Astrocyte (in vitro differentiated cells and primary cell): ENCODE measurements at regions not wholly inside any gene's neighbourhood (a gene's known extent, or its start where the extent isn't known, plus 50 kb on each side); places are given as distances from the start of the nearest gene placed in this dataset.

Experiments used
- DNase-seq: peaks from one replicate; pipeline ENCODE4 v3.0.0-alpha.2; 2010; ENCODE audit warnings: low read depth
- FAIRE-seq: peaks from 2 replicates; lab custom pipeline; 2011; peaks lifted over from hg19 to GRCh38; lab: Jason Lieb, UNC
- H2AFZ ChIP-seq: 2 replicates; pipeline ENCODE4 v1.6.0; 2012; ENCODE audit warnings: low read depth, low read length, inconsistent platforms
- H3K27ac ChIP-seq: 2 replicates; pipeline ENCODE4 v1.5.1; 2011; ENCODE audit warnings: low read depth, low read length, inconsistent platforms
- H3K27me3 ChIP-seq: 2 replicates; pipeline ENCODE4 v1.6.0; 2011; ENCODE audit warnings: low read length, inconsistent platforms; ENCODE audit not compliant: insufficient read depth
- H3K36me3 ChIP-seq: 2 replicates; pipeline ENCODE4 v1.5.1; 2011; ENCODE audit warnings: low read length, inconsistent platforms; ENCODE audit not compliant: insufficient read depth
- H3K4me1 ChIP-seq: 2 replicates; pipeline ENCODE4 v1.5.1; 2011; ENCODE audit warnings: low read length, inconsistent platforms; ENCODE audit not compliant: insufficient read depth
- H3K4me2 ChIP-seq: 2 replicates; pipeline ENCODE4 v1.6.0; 2012; ENCODE audit warnings: low read length, inconsistent platforms
- H3K4me3 ChIP-seq: 2 replicates; pipeline ENCODE4 v1.5.1; 2011; ENCODE audit warnings: low read depth, mild to moderate bottlenecking, low read length, inconsistent platforms; ENCODE audit not compliant: insufficient read depth
- H3K79me2 ChIP-seq: 2 replicates; pipeline ENCODE4 v1.6.0; 2012; ENCODE audit warnings: mild to moderate bottlenecking, low read length, inconsistent platforms; ENCODE audit not compliant: insufficient read depth
- H3K9ac ChIP-seq: 2 replicates; pipeline ENCODE4 v1.6.0; 2012; ENCODE audit warnings: mild to moderate bottlenecking, low read length, inconsistent platforms
- H3K9me3 ChIP-seq: 2 replicates; pipeline ENCODE4 v1.5.1; 2012; ENCODE audit warnings: low read depth, mild to moderate bottlenecking, low read length, inconsistent platforms; ENCODE audit not compliant: insufficient read depth
- H4K20me1 ChIP-seq: 2 replicates; pipeline ENCODE4 v1.6.0; 2012; ENCODE audit warnings: low read length, inconsistent platforms; ENCODE audit not compliant: insufficient read depth
- H3K27ac Mint-ChIP-seq: one replicate; pipeline ENCODE4 v1.8.0; 2021; ENCODE audit warnings: mild to moderate bottlenecking, mixed read lengths; ENCODE audit not compliant: unreplicated experiment
- H3K27me3 Mint-ChIP-seq: one replicate; pipeline ENCODE4 v1.8.0; 2021; ENCODE audit warnings: low read depth, mixed read lengths; ENCODE audit not compliant: unreplicated experiment
- H3K36me3 Mint-ChIP-seq: one replicate; pipeline ENCODE4 v1.8.0; 2021; ENCODE audit warnings: low read depth, mixed read lengths; ENCODE audit not compliant: unreplicated experiment
- H3K4me1 Mint-ChIP-seq: one replicate; pipeline ENCODE4 v1.8.0; 2021; ENCODE audit warnings: low read depth, mixed read lengths; ENCODE audit not compliant: unreplicated experiment
- H3K4me3 Mint-ChIP-seq: one replicate; pipeline ENCODE4 v1.8.0; 2021; ENCODE audit warnings: mild to moderate bottlenecking, moderate library complexity, mixed read lengths; ENCODE audit not compliant: unreplicated experiment
- H3K9me3 Mint-ChIP-seq: one replicate; pipeline ENCODE4 v1.8.0; 2021; ENCODE audit warnings: mild to moderate bottlenecking, mixed read lengths; ENCODE audit not compliant: unreplicated experiment
- CTCF ChIP-seq: IDR thresholded peaks from 2 replicates; pipeline ENCODE4 v1.5.1; 2011; ENCODE audit warnings: low read depth, mild to moderate bottlenecking, inconsistent platforms, low read length, moderate library complexity; ENCODE audit not compliant: insufficient read depth
- EZH2 ChIP-seq: IDR thresholded peaks from 2 replicates; pipeline ENCODE4 v1.6.1; 2012; ENCODE audit warnings: mild to moderate bottlenecking, low read length, inconsistent platforms; ENCODE audit not compliant: insufficient read depth

- Histone ChIP-seq H3K9me3 (no peaks in the 10 kb centered on the region), H3K79me2 (no peaks in the 10 kb centered on the region), H3K4me2 (no peak overlapping the region), H3K4me3 (no peak overlapping the region), H4K20me1 (no peaks in the 10 kb centered on the region), H3K27ac (no peak overlapping the region), H2AFZ (no peak overlapping the region), H3K4me1 (peaks cover 4% of the 10 kb centered on the region), H3K36me3 (no peaks in the 10 kb centered on the region), H3K27me3 (no peaks in the 10 kb centered on the region), H3K9ac (no peak overlapping the region)
- TF ChIP-seq CTCF: no peak
- no peak for TF ChIP-seq EZH2
- DNase-seq (no peak), FAIRE-seq (no peak)
- Mint-ChIP-seq H3K27ac (no peak overlapping the region), H3K9me3 (peaks cover 6% of the 10 kb centered on the region), H3K27me3 (no peaks in the 10 kb centered on the region), H3K4me3 (no peak overlapping the region), H3K4me1 (peaks cover 12% of the 10 kb centered on the region), H3K36me3 (peaks cover 5% of the 10 kb centered on the region)
Observed at GRCh38 chr7:110529175-110529574, 561.8 kb upstream of the LRRN3 start.

- no peak overlapping the region for H3K4me2 ChIP-seq
- H3K9ac ChIP-seq: no peak overlapping the region
- no peaks in the 10 kb centered on the region for H3K79me2 ChIP-seq
- FAIRE-seq (no peak), DNase-seq (peak; percentile 37)
- Mint-ChIP-seq H3K9me3 (peaks cover 6% of the 10 kb centered on the region), H3K27me3 (no peaks in the 10 kb centered on the region), H3K27ac (peak overlapping the region; percentile 64), H3K4me1 (peaks cover 20% of the 10 kb centered on the region), H3K4me3 (no peak overlapping the region), H3K36me3 (peaks cover 2% of the 10 kb centered on the region)
- H4K20me1 ChIP-seq: no peaks in the 10 kb centered on the region
- H3K9me3 ChIP-seq: no peaks in the 10 kb centered on the region
- no peaks in the 10 kb centered on the region for H3K27me3 ChIP-seq
- H2AFZ ChIP-seq: peak overlapping the region; percentile 10
- H3K27ac ChIP-seq: peak overlapping the region; percentile 4
- TF ChIP-seq CTCF: no peak
- no peak for TF ChIP-seq EZH2
- no peaks in the 10 kb centered on the region for H3K36me3 ChIP-seq
- H3K4me1 ChIP-seq: peaks cover 4% of the 10 kb centered on the region
- no peak overlapping the region for H3K4me3 ChIP-seq
Observed at GRCh38 chr7:110531186-110531585, 559.7 kb upstream of the LRRN3 start.

GRCh38 chr7:110534241-110534931 is 556.5 kb upstream of the LRRN3 start:
- peaks cover 20% of the 10 kb centered on the region for H3K4me1 Mint-ChIP-seq
- peak overlapping the region; percentile 14 for H3K4me3 Mint-ChIP-seq
- H3K36me3 ChIP-seq: no peaks in the 10 kb centered on the region
- H3K36me3 Mint-ChIP-seq: peaks cover 2% of the 10 kb centered on the region
- FAIRE-seq (no peak), DNase-seq (peak; percentile 27)
- H3K4me3 ChIP-seq: no peak overlapping the region
- no peaks in the 10 kb centered on the region for H4K20me1 ChIP-seq
- H2AFZ ChIP-seq: no peak overlapping the region
- TF ChIP-seq EZH2 (no peak), CTCF (no peak)
- H3K9ac ChIP-seq: no peak overlapping the region
- H3K27ac Mint-ChIP-seq: peak overlapping the region; percentile 90
- H3K4me2 ChIP-seq: no peak overlapping the region
- no peaks in the 10 kb centered on the region for H3K79me2 ChIP-seq
- peaks cover 4% of the 10 kb centered on the region for H3K4me1 ChIP-seq
- peaks cover 5% of the 10 kb centered on the region for H3K9me3 Mint-ChIP-seq
- no peaks in the 10 kb centered on the region for H3K27me3 Mint-ChIP-seq
- H3K27ac ChIP-seq: peak overlapping the region; percentile 18
- H3K9me3 ChIP-seq: no peaks in the 10 kb centered on the region
- H3K27me3 ChIP-seq: no peaks in the 10 kb centered on the region
